ENCODE measurements at regions not wholly inside any gene's neighbourhood (a gene's known extent, or its start where the extent isn't known, plus 50 kb on each side); places are given as distances from the start of the nearest gene placed in this dataset.

DNA sequence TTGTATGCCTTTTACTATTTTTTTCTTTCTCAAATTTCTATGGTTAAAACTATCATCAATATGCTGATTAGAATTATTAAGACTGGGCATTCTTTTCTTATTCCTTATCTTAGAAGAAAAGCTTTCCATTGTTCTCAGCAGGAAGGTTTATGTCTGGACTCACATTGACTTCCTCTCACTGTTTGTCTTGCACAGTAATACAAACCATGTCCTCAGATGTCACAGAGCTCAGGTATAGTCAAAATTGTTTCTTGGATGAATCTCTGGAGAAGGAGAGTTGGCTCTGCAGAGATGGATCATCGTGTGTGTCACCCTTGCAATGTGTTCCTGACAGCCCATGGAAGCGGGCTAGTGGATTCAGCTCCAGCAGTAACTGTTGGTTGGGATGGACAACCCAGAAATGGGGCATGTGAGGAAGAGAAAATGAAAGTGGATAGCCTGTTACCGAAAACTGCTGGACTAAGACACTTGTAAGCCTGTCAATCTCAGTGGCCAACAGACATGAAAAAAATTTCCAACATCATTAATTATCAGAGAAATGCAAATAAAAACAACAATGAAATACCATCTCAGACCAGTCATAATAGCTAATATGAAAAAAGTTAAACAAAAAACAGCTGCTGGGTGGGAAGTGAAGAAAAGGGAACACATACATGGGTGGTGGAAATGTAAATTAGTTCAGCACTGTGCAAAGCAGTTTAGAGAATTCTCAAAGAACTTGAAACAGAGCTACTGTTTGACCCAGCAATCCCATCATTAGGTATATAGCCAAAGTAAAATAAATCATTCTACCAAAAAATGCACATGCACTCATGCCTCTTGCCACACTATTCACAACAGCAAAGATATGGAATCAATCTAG is 967.8 kb downstream of the TMEM121 start:
- TF ChIP-seq, protein P1, sequence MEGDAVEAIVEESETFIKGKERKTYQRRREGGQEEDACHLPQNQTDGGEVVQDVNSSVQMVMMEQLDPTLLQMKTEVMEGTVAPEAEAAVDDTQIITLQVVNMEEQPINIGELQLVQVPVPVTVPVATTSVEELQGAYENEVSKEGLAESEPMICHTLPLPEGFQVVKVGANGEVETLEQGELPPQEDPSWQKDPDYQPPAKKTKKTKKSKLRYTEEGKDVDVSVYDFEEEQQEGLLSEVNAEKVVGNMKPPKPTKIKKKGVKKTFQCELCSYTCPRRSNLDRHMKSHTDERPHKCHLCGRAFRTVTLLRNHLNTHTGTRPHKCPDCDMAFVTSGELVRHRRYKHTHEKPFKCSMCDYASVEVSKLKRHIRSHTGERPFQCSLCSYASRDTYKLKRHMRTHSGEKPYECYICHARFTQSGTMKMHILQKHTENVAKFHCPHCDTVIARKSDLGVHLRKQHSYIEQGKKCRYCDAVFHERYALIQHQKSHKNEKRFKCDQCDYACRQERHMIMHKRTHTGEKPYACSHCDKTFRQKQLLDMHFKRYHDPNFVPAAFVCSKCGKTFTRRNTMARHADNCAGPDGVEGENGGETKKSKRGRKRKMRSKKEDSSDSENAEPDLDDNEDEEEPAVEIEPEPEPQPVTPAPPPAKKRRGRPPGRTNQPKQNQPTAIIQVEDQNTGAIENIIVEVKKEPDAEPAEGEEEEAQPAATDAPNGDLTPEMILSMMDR (IDR thresholded peaks at IDR 0.05), result no peak
- no peak for TF ChIP-seq POLR2A (IDR thresholded peaks at IDR 0.05)

Data from testis (tissue), 2 donors.